ENCODE measurements at regions not wholly inside any gene's neighbourhood (a gene's known extent, or its start where the extent isn't known, plus 50 kb on each side); places are given as distances from the start of the nearest gene placed in this dataset.
A peak's percentile ranks its signal among the peaks of the same experiment; 100 is the strongest.

DNA sequence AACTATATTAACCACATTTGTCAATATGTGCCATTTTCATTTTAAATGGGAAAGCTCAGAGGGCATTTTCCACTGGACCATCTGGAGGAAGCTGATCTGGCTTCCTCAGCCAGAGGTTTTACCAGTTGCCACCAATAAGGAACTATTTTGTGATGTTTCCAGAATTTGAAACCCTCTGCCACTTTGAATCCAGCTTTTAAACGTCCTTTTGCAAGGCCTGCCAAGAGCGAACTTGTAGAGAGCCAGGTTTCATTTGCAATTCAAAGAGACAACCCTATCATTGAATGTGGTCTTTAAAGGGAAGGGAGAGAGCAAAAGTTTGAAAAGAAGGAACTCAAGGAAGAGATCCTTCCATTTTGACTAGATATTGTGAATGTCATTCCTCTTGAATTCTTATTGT lies 123.3 kb upstream of the CHL1 start:
- no peak for DNase-seq
- in situ Hi-C loops (cut with MboI; ENCODE audit: low pct_unique_long_range_greater_than_20kb, low sequenced_read_pairs), result no loop called here

- in situ Hi-C loops (cut with MboI; ENCODE audit: low pct_unique_long_range_greater_than_20kb, low sequenced_read_pairs), result no loop called here
- no peak for DNase-seq
These were observed 121.8 kb upstream of the CHL1 start for GRCh38 chr3:74676-75243.

DNA sequence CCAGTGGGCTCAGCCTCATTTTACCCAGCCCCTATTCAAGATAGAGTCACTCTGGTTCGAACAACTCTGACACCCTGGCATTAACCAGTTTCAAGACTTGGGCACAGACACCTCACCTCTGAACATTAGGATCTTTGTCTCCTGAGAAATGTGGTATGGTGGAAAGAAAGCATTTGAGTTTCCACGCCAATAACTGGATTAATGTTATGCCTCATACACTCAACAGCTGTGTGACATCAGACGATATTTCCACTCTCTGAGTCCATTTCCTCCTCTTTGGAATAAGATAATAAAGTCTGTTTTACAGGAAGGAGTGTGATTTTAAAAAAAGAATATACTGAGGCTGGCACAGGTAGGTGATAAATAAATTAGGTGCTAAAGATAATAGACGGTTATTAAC lies 121.3 kb upstream of the CHL1 start:
- in situ Hi-C loops (cut with MboI; ENCODE audit: low pct_unique_long_range_greater_than_20kb, low sequenced_read_pairs), result no loop called here
- DNase-seq, result no peak

DNA sequence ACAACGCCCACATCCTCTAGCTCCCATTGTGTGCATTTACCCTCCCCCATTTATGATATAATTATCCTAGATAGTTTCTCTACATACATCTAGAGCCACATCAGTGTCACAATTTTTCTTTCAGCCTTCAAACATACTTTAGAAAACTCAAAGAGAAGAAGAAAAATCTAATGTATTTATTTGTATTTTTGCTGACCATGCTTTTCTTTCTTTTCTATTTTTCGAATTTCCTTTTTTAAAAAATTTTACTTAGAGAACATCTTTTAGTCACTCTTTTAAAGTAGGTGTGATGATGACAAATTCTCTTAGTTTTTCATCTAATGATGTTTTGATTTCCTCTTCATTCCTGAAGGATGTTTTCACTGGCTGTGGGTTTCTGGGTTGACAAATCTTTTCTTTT lies 117.0 kb upstream of the CHL1 start:
- in situ Hi-C loops (cut with MboI; ENCODE audit: low pct_unique_long_range_greater_than_20kb, low sequenced_read_pairs), result no loop called here
- no peak for DNase-seq

DNA sequence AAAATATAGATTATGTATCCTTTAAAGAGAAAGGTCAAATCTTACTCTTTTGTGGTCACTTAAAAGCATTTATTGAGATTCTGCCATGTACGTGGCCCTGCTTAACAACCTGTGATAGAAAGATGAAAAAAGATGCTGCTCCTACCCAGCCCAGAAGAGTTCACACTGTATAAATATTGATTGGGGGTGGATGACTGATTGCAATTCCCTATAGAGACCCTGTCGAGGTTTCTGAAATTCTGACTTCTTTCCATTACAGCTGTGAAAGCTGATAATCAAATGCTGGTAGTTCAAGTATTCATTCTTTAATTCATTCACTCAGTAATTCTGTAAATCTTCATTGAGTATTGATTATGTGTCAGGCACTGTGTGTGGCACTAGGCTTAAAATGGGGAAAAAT lies 114.1 kb upstream of the CHL1 start:
- no peak for DNase-seq
- in situ Hi-C loops (cut with MboI; ENCODE audit: low pct_unique_long_range_greater_than_20kb, low sequenced_read_pairs), result no loop called here

GRCh38 chr3:83096-83495 lies 113.5 kb upstream of the CHL1 start:
- no peak for DNase-seq
- in situ Hi-C loops (cut with MboI; ENCODE audit: low pct_unique_long_range_greater_than_20kb, low sequenced_read_pairs), result no loop called here

- no peak for DNase-seq
- in situ Hi-C loops (cut with MboI; ENCODE audit: low pct_unique_long_range_greater_than_20kb, low sequenced_read_pairs), result no loop called here
These were observed 111.4 kb upstream of the CHL1 start for GRCh38 chr3:85180-85579.

DNA sequence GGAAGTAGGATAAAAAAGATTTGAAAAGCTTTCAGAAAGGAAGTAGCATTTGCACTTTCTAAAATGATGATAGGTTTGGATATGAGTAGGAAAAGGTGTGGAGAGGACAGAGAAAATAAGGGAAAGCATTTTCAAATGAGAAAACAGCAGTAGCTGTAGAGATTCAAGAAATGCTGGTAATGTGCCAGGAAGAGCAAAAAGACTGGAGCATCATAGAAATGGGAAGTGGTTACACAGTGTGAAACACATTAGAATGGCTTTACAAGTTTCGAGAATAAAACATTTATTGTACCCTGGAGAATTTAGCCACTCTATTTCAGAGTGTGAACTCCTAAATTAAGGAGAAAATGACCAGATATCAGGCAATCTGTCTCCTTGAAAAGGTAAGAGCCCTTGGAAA lies 108.3 kb upstream of the CHL1 start:
- in situ Hi-C loops (cut with MboI; ENCODE audit: low pct_unique_long_range_greater_than_20kb, low sequenced_read_pairs), result no loop called here
- peak; percentile 9 for DNase-seq

DNA sequence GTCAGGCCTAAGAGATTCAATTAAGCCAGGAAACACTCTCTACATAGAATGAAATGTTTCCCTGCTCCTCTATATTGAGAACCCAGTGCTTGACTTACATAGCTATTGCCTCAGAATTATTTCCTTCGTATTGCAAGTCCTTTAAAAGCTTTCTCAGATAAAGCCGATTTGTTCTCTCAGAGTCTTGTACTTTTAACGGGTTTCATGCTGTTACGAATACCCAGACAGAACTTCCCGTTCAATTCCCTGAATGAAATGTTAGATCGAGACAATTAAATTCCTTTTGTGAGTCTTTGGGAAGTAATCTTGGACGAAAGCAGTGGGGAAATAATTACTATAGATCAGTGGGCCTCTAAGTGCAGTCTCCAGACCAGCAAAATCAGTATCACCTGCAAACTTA lies 102.8 kb upstream of the CHL1 start:
- in situ Hi-C loops (cut with MboI; ENCODE audit: low pct_unique_long_range_greater_than_20kb, low sequenced_read_pairs), result no loop called here
- DNase-seq, result no peak

GRCh38 chr3:96259-96658 lies 100.3 kb upstream of the CHL1 start:
- DNase-seq, result no peak
- in situ Hi-C loops (cut with MboI; ENCODE audit: low pct_unique_long_range_greater_than_20kb, low sequenced_read_pairs), result no loop called here

DNA sequence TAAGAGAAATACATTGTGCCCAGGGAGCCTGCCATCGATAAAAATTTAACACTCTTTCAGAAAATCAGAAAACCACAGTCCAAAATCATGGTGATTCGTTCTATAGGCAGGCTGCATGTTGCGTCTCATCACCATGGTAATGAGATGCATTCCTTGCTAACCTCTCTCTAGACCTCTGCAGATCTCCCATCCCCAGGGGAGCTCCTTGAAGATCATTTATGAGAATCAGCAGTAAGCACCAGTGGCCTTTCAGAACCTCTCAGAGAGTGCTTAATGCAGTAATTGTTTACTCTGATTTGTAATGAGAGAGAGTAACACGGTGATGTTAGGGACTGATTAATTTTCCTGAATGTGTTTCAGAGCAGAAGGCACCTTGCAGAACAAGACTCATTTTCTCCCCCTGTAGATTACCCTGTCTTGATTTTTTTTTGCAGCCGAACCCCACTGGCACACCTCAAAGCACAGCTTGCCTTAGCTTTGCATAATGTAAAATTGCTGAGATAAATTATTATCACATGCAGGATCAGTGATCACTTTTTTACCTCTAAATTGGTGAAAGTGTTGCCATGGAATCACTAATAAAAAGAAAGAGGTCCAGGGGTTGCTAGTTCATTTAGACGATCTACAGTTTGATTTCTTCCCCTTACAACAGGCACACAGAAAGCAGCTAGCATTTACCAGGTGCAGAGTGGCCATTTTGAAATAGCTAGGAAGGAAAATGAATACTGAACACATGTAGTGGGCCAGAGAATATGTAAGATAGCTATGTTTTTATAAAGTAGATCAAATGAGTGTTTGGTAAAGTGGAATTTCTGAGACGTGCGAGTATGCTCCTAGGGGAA lies 98.9 kb upstream of the CHL1 start:
- no peak for DNase-seq
- in situ Hi-C loops (cut with MboI; ENCODE audit: low pct_unique_long_range_greater_than_20kb, low sequenced_read_pairs), result no loop called here

GRCh38 chr3:98259-98654 lies 98.3 kb upstream of the CHL1 start:
- no peak for DNase-seq
- in situ Hi-C loops (cut with MboI; ENCODE audit: low pct_unique_long_range_greater_than_20kb, low sequenced_read_pairs), result no loop called here

DNA sequence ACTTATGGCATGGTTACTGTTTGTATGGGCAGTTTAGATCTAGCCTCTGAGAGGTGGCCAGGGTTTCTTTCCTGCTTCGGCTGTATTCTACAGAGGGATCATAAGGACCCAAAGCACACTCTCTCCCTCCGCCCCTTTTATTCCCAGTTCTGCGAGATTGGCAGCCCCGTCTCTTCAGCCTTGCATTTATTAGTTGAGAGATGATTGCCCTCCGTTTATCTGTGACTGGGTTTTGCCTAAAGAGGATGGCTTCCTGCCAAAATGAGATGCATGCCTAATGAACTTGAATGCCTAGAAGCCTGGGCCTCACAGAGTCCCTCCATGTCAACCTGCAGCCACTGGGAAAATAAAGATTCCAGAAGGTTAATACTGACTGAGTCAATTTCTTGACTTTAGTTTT lies 97.1 kb upstream of the CHL1 start:
- no peak for DNase-seq
- in situ Hi-C loops (cut with MboI; ENCODE audit: low pct_unique_long_range_greater_than_20kb, low sequenced_read_pairs), result no loop called here

GRCh38 chr3:102484-102883 lies 94.1 kb upstream of the CHL1 start:
- in situ Hi-C loops (cut with MboI; ENCODE audit: low pct_unique_long_range_greater_than_20kb, low sequenced_read_pairs), result no loop called here
- no peak for DNase-seq

GRCh38 chr3:103991-104390 lies 92.6 kb upstream of the CHL1 start:
- no peak for DNase-seq
- in situ Hi-C loops (cut with MboI; ENCODE audit: low pct_unique_long_range_greater_than_20kb, low sequenced_read_pairs), result no loop called here

GRCh38 chr3:105585-105984 lies 91.0 kb upstream of the CHL1 start:
- DNase-seq, result no peak
- in situ Hi-C loops (cut with MboI; ENCODE audit: low pct_unique_long_range_greater_than_20kb, low sequenced_read_pairs), result no loop called here

DNA sequence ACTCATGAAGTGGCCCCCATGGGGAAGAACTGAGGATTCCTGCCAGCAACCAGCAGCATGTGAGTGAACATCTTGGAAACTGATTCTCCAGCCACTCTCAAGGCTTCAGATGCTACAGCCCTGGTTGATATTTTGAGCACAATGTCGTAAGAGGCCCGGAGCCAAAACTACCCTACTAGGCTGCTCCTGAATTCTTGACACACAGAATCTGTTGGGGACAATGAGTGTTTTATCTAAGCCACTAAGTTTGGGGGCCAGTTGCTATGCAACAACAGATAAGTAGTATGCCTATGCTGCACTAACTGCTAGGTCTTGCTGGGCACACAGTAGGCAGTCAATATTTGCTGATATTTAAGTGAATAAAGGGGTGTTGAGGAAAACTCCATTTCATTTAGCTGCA lies 89.9 kb upstream of the CHL1 start:
- in situ Hi-C loops (cut with MboI; ENCODE audit: low pct_unique_long_range_greater_than_20kb, low sequenced_read_pairs), result no loop called here
- no peak for DNase-seq

- in situ Hi-C loops (cut with MboI; ENCODE audit: low pct_unique_long_range_greater_than_20kb, low sequenced_read_pairs), result no loop called here
These were observed 85.2 kb upstream of the CHL1 start for GRCh38 chr3:111143-112069.

DNA sequence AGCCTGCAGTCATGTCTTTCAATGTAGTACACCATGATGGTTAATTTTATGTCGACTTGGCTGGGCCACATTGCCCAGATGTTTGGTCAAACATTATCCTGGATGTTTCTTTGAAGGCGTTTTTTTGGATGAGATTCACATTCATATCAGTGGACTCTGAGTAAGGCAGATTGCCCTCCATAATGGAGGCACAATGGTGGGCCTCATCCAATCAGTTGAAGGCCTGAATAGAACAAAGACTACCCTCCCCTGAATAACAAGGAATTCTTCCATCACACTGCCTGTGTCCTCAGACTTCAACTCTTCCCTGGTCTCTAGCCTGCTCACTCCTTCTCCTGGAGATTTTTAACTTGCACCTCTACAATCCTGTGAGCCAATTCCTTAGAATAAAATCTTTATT lies 83.8 kb upstream of the CHL1 start:
- in situ Hi-C loops (cut with MboI; ENCODE audit: low pct_unique_long_range_greater_than_20kb, low sequenced_read_pairs), result no loop called here
- no peak for DNase-seq

More at GRCh38 chr3:111143-112069, 85.2 kb upstream of the CHL1 start:
- peak; percentile 23 for DNase-seq

- DNase-seq, result no peak
These were observed 77.9 kb upstream of the CHL1 start for GRCh38 chr3:118666-119065.

More at GRCh38 chr3:118666-119065, 77.9 kb upstream of the CHL1 start:
- in situ Hi-C loops (cut with MboI; ENCODE audit: low pct_unique_long_range_greater_than_20kb, low sequenced_read_pairs), result no loop called here
